HepG2 (cell line): ENCODE measurements at regions not wholly inside any gene's neighbourhood (a gene's known extent, or its start where the extent isn't known, plus 50 kb on each side); places are given as distances from the start of the nearest gene placed in this dataset.

Source experiments
- ATAC-seq: fragments of 200-7000 bp; cut with Tn5 transposase; 3 replicates; pipeline ENCODE4 v1.9.1; 2020; ENCODE audit warnings: mild to moderate bottlenecking, moderate library complexity
- BruUV-seq: library from RNA; stranded (reverse); fragments of 400-500 nt; replicated peaks from 2 replicates; lab custom pipeline; 2021; lab: Mats Ljungman, UMichigan
- CTCF ChIA-PET: fragments of 300-600 bp; formaldehyde crosslinking; extraction: SDS; loops from one replicate; lab custom pipeline; 2021; ENCODE audit warnings: low total read pairs, inconsistent platforms, low intra/inter-chr PET ratio; lab: Yijun Ruan, JAX
- POLR2A ChIA-PET: fragments of 350-600 bp; sonication (Branson Sonifier 250); formaldehyde crosslinking; loops from one replicate; lab custom pipeline; 2020; ENCODE audit warnings: antibody characterized with exemption, inconsistent platforms; lab: Yijun Ruan, JAX
- DNase-seq: peaks from one replicate; pipeline ENCODE4 v3.0.0-alpha.2; 2015; ENCODE audit warnings: low spot score
- FAIRE-seq: peaks from 3 replicates; lab custom pipeline; 2011; peaks lifted over from hg19 to GRCh38; lab: Jason Lieb, UNC
- H2AFZ ChIP-seq: one replicate; pipeline ENCODE4 v1.6.1; 2011; ENCODE audit warnings: low read length, inconsistent platforms
- H3K27ac ChIP-seq: fragments of 300-600 bp; 3 replicates; pipeline ENCODE4 v1.8.0; 2011; ENCODE audit warnings: mixed run types, mild to moderate bottlenecking, mixed read lengths, low read length, inconsistent platforms; ENCODE audit not compliant: insufficient read depth; ENCODE audit errors: extremely low read length
- H3K27me3 ChIP-seq, 2 experiments: fragments of 200-600 bp in 1 of 2; 2 replicates in 1 of 2; 3 replicates in 1 of 2; pipeline versions ENCODE4 v1.6.0 to v1.8.0; 2011; ENCODE audit warnings: low read length in 2 of 2, mild to moderate bottlenecking in 2 of 2, moderate library complexity in 2 of 2, inconsistent platforms in 1 of 2; ENCODE audit not compliant: insufficient read depth in 2 of 2, control insufficient read depth in 1 of 2
- H3K36me3 ChIP-seq, 2 experiments: fragments of 200-600 bp in 1 of 2; replicated peaks in 1 of 2; 2 replicates in 1 of 2; 3 replicates in 1 of 2; pipeline versions ENCODE4 v1.5.1 to v1.8.0; 2011; ENCODE audit warnings: low read length in 2 of 2, inconsistent platforms in 1 of 2; ENCODE audit not compliant: insufficient read depth in 2 of 2, control insufficient read depth in 1 of 2
- H3K4me1 ChIP-seq: 2 replicates; pipeline ENCODE4 v1.5.1; 2012; ENCODE audit warnings: low read length, inconsistent platforms; ENCODE audit not compliant: insufficient read depth
- H3K4me2 ChIP-seq: 2 replicates; pipeline ENCODE4 v1.6.0; 2011; ENCODE audit warnings: low read depth, low read length, inconsistent platforms
- H3K4me3 ChIP-seq, 3 experiments: fragments of 200-600 bp in 1 of 3; sonication (generic), shearing (Covaris generic) in 1 of 3; replicated peaks in 1 of 3; 2 replicates each; pipeline ENCODE4 v1.5.1; 2011 to 2016; ENCODE audit warnings: low read length in 3 of 3, inconsistent platforms in 2 of 3, low read depth in 2 of 3, mild to moderate bottlenecking in 2 of 3, control low read depth in 1 of 3, mixed read lengths in 1 of 3; ENCODE audit not compliant: insufficient read depth in 1 of 3
- H3K79me2 ChIP-seq: one replicate; pipeline ENCODE4 v1.6.1; 2011; ENCODE audit warnings: low read length, inconsistent platforms; ENCODE audit not compliant: insufficient read depth
- H3K9ac ChIP-seq: 2 replicates; pipeline ENCODE4 v1.6.0; 2011; ENCODE audit warnings: mild to moderate bottlenecking, low read depth, low read length, inconsistent platforms; ENCODE audit not compliant: insufficient read depth
- H3K9me3 ChIP-seq: 2 replicates; pipeline ENCODE4 v1.5.1; 2012; ENCODE audit warnings: mild to moderate bottlenecking, low read length
- H4K20me1 ChIP-seq: 2 replicates; pipeline ENCODE4 v1.6.0; 2011; ENCODE audit warnings: inconsistent platforms, mild to moderate bottlenecking, low read length, moderate library complexity; ENCODE audit not compliant: insufficient read depth
- CCAR2 ChIP-seq: fragments of 200-400 bp; formaldehyde crosslinking; optimal IDR thresholded peaks from 2 replicates; pipeline ENCODE3; 2018; ENCODE audit warnings: low read depth, mild to moderate bottlenecking, low read length, moderate library complexity
- IKZF1 ChIP-seq: fragments of 450-650 bp; IDR thresholded peaks from 2 replicates; pipeline ENCODE4 v1.7.1; 2016
- NFATC3 ChIP-seq: sonication (generic); formaldehyde crosslinking; IDR thresholded peaks from 2 replicates; pipeline ENCODE4 v1.5.1; 2020; ENCODE audit warnings: mild to moderate bottlenecking, missing genetic modification reagents
- SAFB2 ChIP-seq: sonication (generic); formaldehyde crosslinking; IDR thresholded peaks from 2 replicates; pipeline ENCODE4 v1.5.1; 2020; ENCODE audit warnings: missing genetic modification reagents, low read depth, mild to moderate bottlenecking, borderline replicate concordance
- XRCC5 ChIP-seq: fragments of 200-400 bp; formaldehyde crosslinking; optimal IDR thresholded peaks from 2 replicates; pipeline ENCODE3; 2017; ENCODE audit warnings: mild to moderate bottlenecking, low read length
- ZNF558 ChIP-seq: sonication (generic); formaldehyde crosslinking; IDR thresholded peaks from 2 replicates; pipeline ENCODE4 v1.9.0; 2022; ENCODE audit warnings: mild to moderate bottlenecking, missing genetic modification reagents, borderline replicate concordance
- ZNF703 ChIP-seq: sonication (generic); formaldehyde crosslinking; IDR thresholded peaks from 2 replicates; pipeline ENCODE4 v1.5.1; 2020; ENCODE audit warnings: missing genetic modification reagents, mild to moderate bottlenecking, moderate library complexity, borderline replicate concordance
- WGBS: methylation state at CpG from one replicate; pipeline ENCODE4 v1.1.6; 2017; ENCODE audit warnings: low lambda C conversion rate; 5-methylcytosine and 5-hydroxymethylcytosine counted together
- in situ Hi-C: cut with HindIII; loops from 2 replicates; pipeline ENCODE4 v1.10.0; 2017; ENCODE audit warnings: low pct_unique_long_range_greater_than_20kb; ENCODE audit not compliant: extremely low pct_ligation_motif_present
- intact Hi-C: fragments of 100-400 bp; cut with micrococcal nuclease; formaldehyde crosslinking; loops from one replicate; pipeline ENCODE4 v1.10.0; 2022; ENCODE audit not compliant: unreplicated experiment
- TF ChIP-seq, protein P1 (sequence below): sonication (generic); formaldehyde crosslinking; IDR thresholded peaks from 2 replicates; pipeline ENCODE4 v1.4.0; 2020; ENCODE audit warnings: mild to moderate bottlenecking, missing genetic modification reagents, borderline replicate concordance
- TF ChIP-seq, protein P2 (sequence below): sonication (generic); formaldehyde crosslinking; IDR thresholded peaks from 2 replicates; pipeline ENCODE4 v1.8.1; 2023; ENCODE audit warnings: mild to moderate bottlenecking, inconsistent platforms, moderate library complexity, missing genetic modification reagents, borderline replicate concordance
- TF ChIP-seq, protein P3 (sequence below): IDR thresholded peaks from 2 replicates; pipeline ENCODE4 v1.6.1; 2016; ENCODE audit warnings: missing biosample characterization, missing genetic modification reagents, low read depth

DNA sequence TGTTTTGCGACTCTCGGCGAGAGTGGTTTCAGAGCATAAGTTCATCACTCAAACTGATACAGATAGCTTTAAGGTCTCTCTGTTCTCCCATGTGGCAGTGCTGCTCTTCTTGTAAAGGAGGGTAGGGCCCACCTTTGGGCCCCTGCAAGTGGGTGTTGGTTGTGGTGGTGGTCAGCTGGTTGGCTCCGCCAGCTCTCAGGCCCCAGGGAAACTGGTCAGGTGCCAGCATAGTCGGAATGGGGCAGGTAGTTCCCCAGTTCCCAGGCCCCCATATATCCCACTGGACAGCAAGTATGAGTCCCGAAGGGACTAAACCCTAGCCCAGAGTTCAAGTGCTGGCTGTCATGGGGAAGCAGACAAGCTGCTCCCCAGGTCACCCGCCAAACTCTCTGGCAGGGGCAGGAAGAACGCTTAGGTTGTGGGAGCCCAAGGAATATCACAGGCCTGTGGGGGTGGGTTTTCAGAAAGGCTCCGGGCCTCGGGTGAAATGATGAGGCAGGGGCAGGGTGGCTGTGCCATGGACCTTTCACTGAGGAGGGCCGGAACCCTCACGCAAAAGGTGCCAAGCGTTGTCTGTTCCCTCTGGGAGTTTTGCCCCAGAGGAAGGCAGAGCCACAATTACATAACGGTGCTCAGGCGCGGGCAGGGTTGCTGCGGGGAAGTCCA, 185.1 kb downstream of the EFHB start (continued):
- TF ChIP-seq ZNF703 (CRISPR knock-in tag) (no peak), NFATC3 (no peak), ZNF558 (CRISPR knock-in tag) (no peak), XRCC5 (no peak), IKZF1 (no peak)
- TF ChIP-seq, protein P1, sequence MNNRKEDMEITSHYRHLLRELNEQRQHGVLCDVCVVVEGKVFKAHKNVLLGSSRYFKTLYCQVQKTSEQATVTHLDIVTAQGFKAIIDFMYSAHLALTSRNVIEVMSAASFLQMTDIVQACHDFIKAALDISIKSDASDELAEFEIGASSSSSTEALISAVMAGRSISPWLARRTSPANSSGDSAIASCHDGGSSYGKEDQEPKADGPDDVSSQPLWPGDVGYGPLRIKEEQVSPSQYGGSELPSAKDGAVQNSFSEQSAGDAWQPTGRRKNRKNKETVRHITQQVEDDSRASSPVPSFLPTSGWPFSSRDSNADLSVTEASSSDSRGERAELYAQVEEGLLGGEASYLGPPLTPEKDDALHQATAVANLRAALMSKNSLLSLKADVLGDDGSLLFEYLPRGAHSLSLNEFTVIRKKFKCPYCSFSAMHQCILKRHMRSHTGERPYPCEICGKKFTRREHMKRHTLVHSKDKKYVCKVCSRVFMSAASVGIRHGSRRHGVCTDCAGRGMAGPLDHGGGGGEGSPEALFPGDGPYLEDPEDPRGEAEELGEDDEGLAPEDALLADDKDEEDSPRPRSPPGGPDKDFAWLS (CRISPR knock-in tag) = no peak
- TF ChIP-seq, protein P2, sequence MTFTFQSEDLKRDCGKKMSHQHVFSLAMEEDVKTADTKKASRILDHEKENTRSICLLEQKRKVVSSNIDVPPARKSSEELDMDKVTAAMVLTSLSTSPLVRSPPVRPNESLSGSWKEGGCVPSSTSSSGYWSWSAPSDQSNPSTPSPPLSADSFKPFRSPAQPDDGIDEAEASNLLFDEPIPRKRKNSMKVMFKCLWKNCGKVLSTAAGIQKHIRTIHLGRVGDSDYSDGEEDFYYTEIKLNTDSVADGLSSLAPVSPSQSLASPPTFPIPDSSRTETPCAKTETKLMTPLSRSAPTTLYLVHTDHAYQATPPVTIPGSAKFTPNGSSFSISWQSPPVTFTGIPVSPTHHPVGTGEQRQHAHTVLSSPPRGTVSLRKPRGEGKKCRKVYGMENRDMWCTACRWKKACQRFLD (CRISPR knock-in tag) = no peak

DNA sequence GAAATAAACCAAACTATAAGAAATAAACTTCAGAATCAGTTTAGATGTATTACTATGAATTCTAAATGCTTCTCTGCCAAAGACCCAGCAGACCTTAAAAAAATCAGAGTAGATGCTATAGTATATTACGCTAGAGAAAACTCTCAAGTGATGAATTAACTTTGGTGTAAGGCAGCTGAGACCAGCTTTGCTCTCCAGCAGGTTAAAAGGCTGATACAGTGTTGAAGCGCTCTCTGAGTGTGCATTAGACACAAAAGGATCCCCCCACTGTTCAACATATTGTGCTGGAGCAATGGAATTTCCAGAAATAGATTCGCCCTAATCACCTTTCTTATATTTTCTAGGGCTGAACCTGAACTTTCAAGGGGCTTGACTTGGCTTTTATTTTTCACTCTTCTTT, 190.0 kb downstream of the EFHB start:
- BruUV-seq = no TSS peak
- Histone ChIP-seq H3K27me3 (no peaks in the 10 kb centered on the region), H3K9me3 (no peaks in the 10 kb centered on the region), H3K9ac (no peak overlapping the region)
- WGBS = 0% methylated on average over 3 of the region's 3 CpGs
- no peak for FAIRE-seq
- intact Hi-C loops = no loop called here
- CTCF ChIA-PET = no interaction called here
- TF ChIP-seq CCAR2 (no peak), SAFB2 (no peak)
- TF ChIP-seq, protein P3, sequence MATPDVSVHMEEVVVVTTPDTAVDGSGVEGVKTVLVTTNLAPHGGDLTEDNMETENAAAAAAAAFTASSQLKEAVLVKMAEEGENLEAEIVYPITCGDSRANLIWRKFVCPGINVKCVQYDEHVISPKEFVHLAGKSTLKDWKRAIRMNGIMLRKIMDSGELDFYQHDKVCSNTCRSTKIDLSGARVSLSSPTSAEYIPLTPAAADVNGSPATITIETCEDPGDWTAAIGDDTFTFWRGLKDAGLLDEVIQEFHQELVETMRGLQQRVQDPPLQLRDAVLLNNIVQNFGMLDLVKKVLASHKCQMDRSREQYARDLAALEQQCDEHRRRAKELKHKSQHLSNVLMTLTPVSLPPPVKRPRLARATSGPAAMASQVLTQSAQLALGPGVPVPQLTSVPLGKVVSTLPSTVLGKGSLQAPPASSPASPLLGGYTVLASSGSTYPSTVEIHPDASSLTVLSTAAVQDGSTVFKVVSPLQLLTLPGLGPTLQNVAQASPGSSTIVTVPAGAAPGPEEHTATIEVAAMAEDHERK (CRISPR knock-in tag) = no peak
- TF ChIP-seq, all 625 proteins: peak for 0
- POLR2A ChIA-PET = no interaction called here
- Histone ChIP-seq H3K4me3 (no peak overlapping the region), H3K4me2 (no peak overlapping the region), H3K36me3 (no peaks in the 10 kb centered on the region), H3K4me1 (no peaks in the 10 kb centered on the region), H3K79me2 (no peaks in the 10 kb centered on the region), H4K20me1 (no peaks in the 10 kb centered on the region), H2AFZ (no peak overlapping the region), H3K27ac (no peak overlapping the region)
- in situ Hi-C loops = no loop called here
- no peak for DNase-seq
- no peak for ATAC-seq
